Osteoblast (primary cell): ENCODE measurements at regions not wholly inside any gene's neighbourhood (a gene's known extent, or its start where the extent isn't known, plus 50 kb on each side); places are given as distances from the start of the nearest gene placed in this dataset.

Source experiments
- DNase-seq: peaks from one replicate; pipeline ENCODE4 v3.0.0; 2011; ENCODE audit warnings: low spot score, mixed read lengths; ENCODE audit not compliant: insufficient read length; ENCODE audit errors: missing footprints
- H2AFZ ChIP-seq: 2 replicates; pipeline ENCODE4 v1.6.0; 2011; ENCODE audit warnings: mild to moderate bottlenecking, low read length
- H3K27ac ChIP-seq: 2 replicates; pipeline ENCODE4 v1.5.1; 2011; ENCODE audit warnings: mild to moderate bottlenecking, low read depth, low read length, moderate library complexity
- H3K27me3 ChIP-seq: 2 replicates; pipeline ENCODE4 v1.6.0; 2012; ENCODE audit warnings: mild to moderate bottlenecking, control low read depth, inconsistent platforms, low read length, moderate library complexity; ENCODE audit not compliant: insufficient read depth
- H3K36me3 ChIP-seq: 2 replicates; pipeline ENCODE4 v1.5.1; 2011; ENCODE audit warnings: mild to moderate bottlenecking, low read length, control low read depth, moderate library complexity; ENCODE audit not compliant: insufficient read depth
- H3K4me1 ChIP-seq: 2 replicates; pipeline ENCODE4 v1.5.1; 2011; ENCODE audit warnings: mild to moderate bottlenecking, low read length, control low read depth, moderate library complexity; ENCODE audit not compliant: insufficient read depth
- H3K4me2 ChIP-seq: 2 replicates; pipeline ENCODE4 v1.6.0; 2011; ENCODE audit warnings: mild to moderate bottlenecking, low read length; ENCODE audit not compliant: insufficient read depth
- H3K4me3 ChIP-seq: fragments of 200-600 bp; sonication (generic); 3 replicates; pipeline ENCODE4 v1.5.1; 2012; ENCODE audit warnings: mild to moderate bottlenecking, low read length, inconsistent platforms; ENCODE audit not compliant: insufficient read depth
- H3K79me2 ChIP-seq: 2 replicates; pipeline ENCODE4 v1.6.0; 2012; ENCODE audit warnings: mild to moderate bottlenecking, low read length, control low read depth, inconsistent platforms; ENCODE audit not compliant: insufficient read depth
- H3K9me3 ChIP-seq: 2 replicates; pipeline ENCODE4 v1.5.1; 2011; ENCODE audit warnings: low read depth, low read length, control low read depth
- H4K20me1 ChIP-seq: 2 replicates; pipeline ENCODE4 v1.6.0; 2012; ENCODE audit warnings: mild to moderate bottlenecking, low read length, control low read depth; ENCODE audit not compliant: insufficient read depth
- TF ChIP-seq, protein P1 (sequence below): IDR thresholded peaks from 2 replicates; pipeline ENCODE4 v1.5.1; 2011; ENCODE audit warnings: mild to moderate bottlenecking, low read depth, low read length, moderate library complexity; ENCODE audit errors: extremely low read depth

- no peaks in the 10 kb centered on the region for H4K20me1 ChIP-seq
- no peaks in the 10 kb centered on the region for H3K4me1 ChIP-seq
- H3K27me3 ChIP-seq: no peaks in the 10 kb centered on the region
- H3K4me3 ChIP-seq: no peak overlapping the region
- no peaks in the 10 kb centered on the region for H3K79me2 ChIP-seq
- no peaks in the 10 kb centered on the region for H3K9me3 ChIP-seq
- no peak overlapping the region for H3K27ac ChIP-seq
- TF ChIP-seq, protein P1, sequence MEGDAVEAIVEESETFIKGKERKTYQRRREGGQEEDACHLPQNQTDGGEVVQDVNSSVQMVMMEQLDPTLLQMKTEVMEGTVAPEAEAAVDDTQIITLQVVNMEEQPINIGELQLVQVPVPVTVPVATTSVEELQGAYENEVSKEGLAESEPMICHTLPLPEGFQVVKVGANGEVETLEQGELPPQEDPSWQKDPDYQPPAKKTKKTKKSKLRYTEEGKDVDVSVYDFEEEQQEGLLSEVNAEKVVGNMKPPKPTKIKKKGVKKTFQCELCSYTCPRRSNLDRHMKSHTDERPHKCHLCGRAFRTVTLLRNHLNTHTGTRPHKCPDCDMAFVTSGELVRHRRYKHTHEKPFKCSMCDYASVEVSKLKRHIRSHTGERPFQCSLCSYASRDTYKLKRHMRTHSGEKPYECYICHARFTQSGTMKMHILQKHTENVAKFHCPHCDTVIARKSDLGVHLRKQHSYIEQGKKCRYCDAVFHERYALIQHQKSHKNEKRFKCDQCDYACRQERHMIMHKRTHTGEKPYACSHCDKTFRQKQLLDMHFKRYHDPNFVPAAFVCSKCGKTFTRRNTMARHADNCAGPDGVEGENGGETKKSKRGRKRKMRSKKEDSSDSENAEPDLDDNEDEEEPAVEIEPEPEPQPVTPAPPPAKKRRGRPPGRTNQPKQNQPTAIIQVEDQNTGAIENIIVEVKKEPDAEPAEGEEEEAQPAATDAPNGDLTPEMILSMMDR: no peak
- H3K4me2 ChIP-seq: no peak overlapping the region
- no peak overlapping the region for H2AFZ ChIP-seq
- H3K36me3 ChIP-seq: no peaks in the 10 kb centered on the region
- DNase-seq: no peak
Measured at GRCh38 chr13:72217142-72217541, 350.1 kb upstream of the DACH1 start.

DNA sequence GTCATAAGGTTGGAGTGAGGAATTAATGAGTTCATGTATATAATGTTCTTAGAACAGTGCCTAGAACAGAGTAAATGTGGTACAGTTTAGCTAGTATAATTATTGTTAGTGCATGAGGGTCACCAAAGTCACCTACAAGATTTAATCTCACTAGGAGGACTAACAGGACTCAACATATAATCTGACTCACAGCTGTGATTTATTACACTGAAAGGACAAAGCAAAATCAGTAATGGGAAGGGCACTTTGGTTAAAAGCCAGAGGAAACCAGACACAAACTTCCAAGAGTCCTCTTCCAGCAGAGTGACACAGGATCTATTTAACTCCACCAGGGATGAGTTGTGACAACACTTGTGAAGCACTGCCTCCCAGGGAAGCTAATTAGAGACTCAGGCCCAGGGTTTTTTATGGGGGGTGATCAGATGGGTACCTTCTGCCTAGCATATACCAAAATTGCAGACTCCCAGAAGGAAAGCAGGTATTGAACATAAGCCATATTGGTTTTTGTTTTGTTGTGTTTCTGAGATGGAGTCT, 341.2 kb upstream of the DACH1 start:
- H3K27ac ChIP-seq: no peak overlapping the region
- TF ChIP-seq, protein P1: no peak
- H3K9me3 ChIP-seq: no peaks in the 10 kb centered on the region
- no peak for DNase-seq
- no peaks in the 10 kb centered on the region for H3K36me3 ChIP-seq
- H3K79me2 ChIP-seq: no peaks in the 10 kb centered on the region
- H4K20me1 ChIP-seq: no peaks in the 10 kb centered on the region
- H3K27me3 ChIP-seq: no peaks in the 10 kb centered on the region
- no peak overlapping the region for H3K4me3 ChIP-seq
- H3K4me1 ChIP-seq: no peaks in the 10 kb centered on the region
- H3K4me2 ChIP-seq: no peak overlapping the region
- H2AFZ ChIP-seq: no peak overlapping the region

GRCh38 chr13:72205773-72206172, 338.8 kb upstream of the DACH1 start:
- DNase-seq: no peak
- no peaks in the 10 kb centered on the region for H3K27me3 ChIP-seq
- H3K36me3 ChIP-seq: no peaks in the 10 kb centered on the region
- no peaks in the 10 kb centered on the region for H4K20me1 ChIP-seq
- H3K27ac ChIP-seq: no peak overlapping the region
- TF ChIP-seq, protein P1: no peak
- H3K79me2 ChIP-seq: no peaks in the 10 kb centered on the region
- no peaks in the 10 kb centered on the region for H3K9me3 ChIP-seq
- no peak overlapping the region for H3K4me3 ChIP-seq
- no peak overlapping the region for H3K4me2 ChIP-seq
- H2AFZ ChIP-seq: no peak overlapping the region
- H3K4me1 ChIP-seq: no peaks in the 10 kb centered on the region

DNA sequence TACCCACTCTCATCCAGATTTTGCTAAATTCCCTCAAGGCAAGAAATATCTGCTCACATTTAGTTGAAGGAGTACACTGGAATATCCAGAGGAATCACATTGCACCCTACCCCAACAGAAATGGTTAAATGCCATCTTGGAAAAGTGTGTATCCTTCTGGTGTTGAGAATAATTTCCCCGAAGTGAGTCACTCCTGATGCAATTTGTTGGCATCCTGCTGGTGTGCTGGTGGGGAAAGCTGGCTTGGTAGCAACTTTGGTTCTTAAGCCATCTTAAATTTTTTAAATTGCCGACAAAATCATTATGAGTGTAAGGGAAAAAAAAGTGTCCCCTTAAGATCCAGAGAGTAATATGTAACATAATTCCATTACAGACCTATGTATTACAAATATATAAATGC, 337.3 kb upstream of the DACH1 start:
- Histone ChIP-seq H3K4me2 (no peak overlapping the region), H3K27ac (no peak overlapping the region), H3K4me3 (no peak overlapping the region), H2AFZ (no peak overlapping the region), H3K79me2 (no peaks in the 10 kb centered on the region), H4K20me1 (no peaks in the 10 kb centered on the region), H3K4me1 (no peaks in the 10 kb centered on the region), H3K27me3 (no peaks in the 10 kb centered on the region), H3K36me3 (no peaks in the 10 kb centered on the region), H3K9me3 (no peaks in the 10 kb centered on the region)
- TF ChIP-seq, protein P1: no peak
- DNase-seq: no peak
